AG04450 (cell line): ENCODE measurements at regions not wholly inside any gene's neighbourhood (a gene's known extent, or its start where the extent isn't known, plus 50 kb on each side); places are given as distances from the start of the nearest gene placed in this dataset.

Experiments
- CTCF ChIA-PET: fragments of 300-600, 350-600 bp; formaldehyde crosslinking; extraction: SDS; loops from one replicate; lab custom pipeline; 2022; ENCODE audit warnings: antibody characterized with exemption, inconsistent platforms; lab: Charles Lee
- POLR2A ChIA-PET: fragments of 350-600 bp; formaldehyde crosslinking; extraction: SDS; loops from one replicate; lab custom pipeline; 2021; ENCODE audit warnings: antibody characterized with exemption, inconsistent platforms; lab: Yijun Ruan, JAX
- DNase-seq: peaks from one replicate; pipeline ENCODE4 v3.0.0-alpha.2; 2011; ENCODE audit warnings: low read depth, low spot score
- H3K27ac ChIP-seq: one replicate; pipeline ENCODE4 v1.5.1; 2012; ENCODE audit warnings: low read depth, low read length, control low read depth
- H3K27me3 ChIP-seq: one replicate; pipeline ENCODE4 v1.6.0; 2012; ENCODE audit warnings: low read length; ENCODE audit not compliant: control insufficient read depth, insufficient read depth
- H3K4me3 ChIP-seq: 2 replicates; pipeline ENCODE4 v1.5.1; 2011; ENCODE audit warnings: mild to moderate bottlenecking, low read depth, low read length, control low read depth
- H3K9me3 ChIP-seq: 2 replicates; pipeline ENCODE4 v1.5.1; 2012; ENCODE audit warnings: low read length; ENCODE audit not compliant: control insufficient read depth, insufficient read depth
- CTCF ChIP-seq: IDR thresholded peaks from 2 replicates; pipeline ENCODE4 v1.5.1; 2011; ENCODE audit warnings: low read depth, low read length, control low read depth, inconsistent platforms

GRCh38 chr13:73193554-73193953, 134.7 kb downstream of the KLF5 start:
- ChIA-PET POLR2A (no interaction called here), CTCF (interaction anchor here (1.8 kb wide), 1 partner anchor 21 kb away, joined by 5 read pairs; no protein-coding TSS in a partner anchor)
- H3K4me3 ChIP-seq, result no peak overlapping the region
- no peaks in the 10 kb centered on the region for H3K27me3 ChIP-seq
- H3K27ac ChIP-seq, result no peak overlapping the region
- DNase-seq, result no peak
- no peaks in the 10 kb centered on the region for H3K9me3 ChIP-seq
- no peak for TF ChIP-seq CTCF

GRCh38 chr13:73190477-73190876, 131.7 kb downstream of the KLF5 start:
- no peak overlapping the region for H3K27ac ChIP-seq
- H3K4me3 ChIP-seq, result no peak overlapping the region
- DNase-seq, result no peak
- TF ChIP-seq CTCF, result no peak
- POLR2A ChIA-PET, result no interaction called here
- H3K9me3 ChIP-seq, result no peaks in the 10 kb centered on the region
- CTCF ChIA-PET, result interaction anchor here (0.6 to 1.7 kb wide), 2 partner anchors 10 to 121 kb away, joined by 3 to 7 read pairs; no protein-coding TSS in a partner anchor
- no peaks in the 10 kb centered on the region for H3K27me3 ChIP-seq

- ChIA-PET CTCF (no interaction called here), POLR2A (no interaction called here)
- DNase-seq, result no peak
- H3K27me3 ChIP-seq, result no peaks in the 10 kb centered on the region
- H3K9me3 ChIP-seq, result no peaks in the 10 kb centered on the region
- no peak overlapping the region for H3K4me3 ChIP-seq
- no peak overlapping the region for H3K27ac ChIP-seq
- TF ChIP-seq CTCF, result no peak
Measured at GRCh38 chr13:73189776-73190175, 131.0 kb downstream of the KLF5 start.

GRCh38 chr13:73189362-73189761, 130.6 kb downstream of the KLF5 start:
- TF ChIP-seq CTCF, result no peak
- ChIA-PET POLR2A (no interaction called here), CTCF (no interaction called here)
- no peak overlapping the region for H3K27ac ChIP-seq
- no peak for DNase-seq
- H3K4me3 ChIP-seq, result no peak overlapping the region
- no peaks in the 10 kb centered on the region for H3K9me3 ChIP-seq
- H3K27me3 ChIP-seq, result no peaks in the 10 kb centered on the region

- CTCF ChIA-PET, result interaction anchor here (0.6 kb wide), 1 partner anchor 69 kb away, joined by 6 read pairs; no protein-coding TSS in a partner anchor
- no peak for TF ChIP-seq CTCF
- H3K9me3 ChIP-seq, result no peaks in the 10 kb centered on the region
- DNase-seq, result no peak
- no peak overlapping the region for H3K4me3 ChIP-seq
- no peaks in the 10 kb centered on the region for H3K27me3 ChIP-seq
- no peak overlapping the region for H3K27ac ChIP-seq
- POLR2A ChIA-PET, result no interaction called here
Measured at GRCh38 chr13:73187106-73187505, 128.3 kb downstream of the KLF5 start.
